ENCODE measurements at regions not wholly inside any gene's neighbourhood (a gene's known extent, or its start where the extent isn't known, plus 50 kb on each side); places are given as distances from the start of the nearest gene placed in this dataset.

DNA sequence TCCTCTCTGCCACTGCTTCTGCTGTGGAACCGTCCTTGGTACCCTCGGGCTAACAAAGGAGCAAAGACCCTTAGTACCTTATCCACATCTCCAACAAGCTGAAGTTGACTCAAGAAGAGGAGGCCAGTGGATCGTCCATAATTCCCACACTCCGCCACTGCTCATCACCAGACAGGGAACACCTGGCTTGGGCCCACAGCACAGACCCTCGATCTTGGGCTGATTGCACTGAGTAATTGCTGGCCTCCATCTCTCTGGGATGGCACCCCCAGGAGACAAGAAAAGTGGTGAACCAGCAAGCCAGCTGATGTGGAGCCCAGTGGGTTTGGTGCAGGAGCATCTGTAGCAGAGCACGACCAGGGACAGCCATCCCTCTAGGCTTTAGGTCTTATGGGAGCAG lies 109.4 kb upstream of the GRIK2 start:
- WGBS, 2 donors = 88 to 91% methylated on average over 6 of the region's 6 CpGs
- H3K4me3 ChIP-seq (ENCODE audit: low read depth, poor library complexity, severe bottlenecking) = no peak overlapping the region
- intact Hi-C loops (cut with DNase I; ENCODE audit: low total_unique reads) = no loop called here
- TF ChIP-seq CTCF (IDR thresholded peaks at IDR 0.05) = no peak
- no peak for TF ChIP-seq POLR2A (IDR thresholded peaks at IDR 0.05)
- no peak for DNase-seq (ENCODE audit: low spot score in 2 of 2)

GRCh38 chr6:101286146-101286545 lies 107.4 kb upstream of the GRIK2 start:
- intact Hi-C loops (cut with DNase I; ENCODE audit: low total_unique reads) = no loop called here
- 44 to 51% methylated on average over 2 of the region's 2 CpGs for WGBS, 2 donors
- no peak for TF ChIP-seq POLR2A (IDR thresholded peaks at IDR 0.05)
- TF ChIP-seq CTCF (IDR thresholded peaks at IDR 0.05) = no peak
- H3K4me3 ChIP-seq (ENCODE audit: low read depth, poor library complexity, severe bottlenecking) = no peak overlapping the region
- no peak for DNase-seq (ENCODE audit: low spot score in 2 of 2)

DNA sequence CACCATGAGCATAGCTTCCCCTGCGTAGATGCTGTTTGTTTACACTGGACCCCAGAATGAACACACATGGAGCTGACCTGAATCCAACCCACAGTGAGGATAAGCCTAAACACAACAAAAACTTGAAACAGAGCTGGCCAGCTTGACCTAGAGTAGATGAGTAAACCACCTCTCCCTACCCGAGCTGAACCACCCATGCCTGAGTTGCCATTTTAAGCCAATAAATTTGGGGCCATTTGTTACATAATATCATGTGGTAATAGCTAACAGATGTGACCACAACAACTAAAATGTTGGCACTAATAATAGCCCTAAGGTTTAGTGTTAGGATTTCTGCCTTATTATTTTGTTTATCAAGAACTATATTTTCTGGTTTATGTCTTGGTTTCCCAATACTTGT lies 103.2 kb upstream of the GRIK2 start:
- DNase-seq (ENCODE audit: low spot score in 2 of 2) = no peak
- TF ChIP-seq CTCF (IDR thresholded peaks at IDR 0.05) (no peak), POLR2A (IDR thresholded peaks at IDR 0.05) (no peak)
- no peak overlapping the region for H3K4me3 ChIP-seq (ENCODE audit: low read depth, poor library complexity, severe bottlenecking)
- intact Hi-C loops (cut with DNase I; ENCODE audit: low total_unique reads) = no loop called here
- WGBS, 2 donors = 70 to 79% methylated on average over 2 of the region's 2 CpGs

GRCh38 chr6:101294051-101294638 lies 99.4 kb upstream of the GRIK2 start:
- 88% methylated on average over 5 of the region's 5 CpGs for WGBS, 2 donors
- intact Hi-C loops (cut with DNase I; ENCODE audit: low total_unique reads) = no loop called here
- TF ChIP-seq CTCF (IDR thresholded peaks at IDR 0.05) (no peak), POLR2A (IDR thresholded peaks at IDR 0.05) (no peak)
- H3K4me3 ChIP-seq (ENCODE audit: low read depth, poor library complexity, severe bottlenecking) = no peak overlapping the region
- DNase-seq (ENCODE audit: low spot score in 2 of 2) = no peak

GRCh38 chr6:101294676-101295075 lies 98.8 kb upstream of the GRIK2 start:
- no peak overlapping the region for H3K4me3 ChIP-seq (ENCODE audit: low read depth, poor library complexity, severe bottlenecking)
- no peak for DNase-seq (ENCODE audit: low spot score in 2 of 2)
- no peak for TF ChIP-seq POLR2A (IDR thresholded peaks at IDR 0.05)
- TF ChIP-seq CTCF (IDR thresholded peaks at IDR 0.05) = no peak
- intact Hi-C loops (cut with DNase I; ENCODE audit: low total_unique reads) = no loop called here

Measured in lower leg skin (tissue), 4 donors.